ENCODE measurements at regions not wholly inside any gene's neighbourhood (a gene's known extent, or its start where the extent isn't known, plus 50 kb on each side); places are given as distances from the start of the nearest gene placed in this dataset.

DNA sequence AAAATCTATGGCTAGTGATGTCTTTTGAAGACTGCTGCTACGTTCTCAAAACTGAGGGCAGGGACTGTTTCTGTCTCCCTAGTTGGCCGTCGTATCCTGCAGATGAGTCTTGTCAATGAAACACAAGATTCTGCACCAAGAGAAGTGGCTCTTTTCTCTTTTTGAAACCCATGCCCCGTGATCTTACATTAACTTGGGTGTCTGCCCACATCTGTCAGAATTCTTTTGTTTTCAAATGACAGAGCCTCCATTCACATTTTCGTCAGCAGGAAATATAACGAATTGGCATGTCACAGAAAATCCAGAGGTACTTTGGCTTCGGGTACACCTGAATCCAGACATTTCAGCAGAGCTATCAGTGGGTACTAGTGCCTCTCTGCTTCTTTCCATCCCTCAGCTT is 331.3 kb upstream of the PROK2 start:
- no peaks in the 10 kb centered on the region for H3K79me2 ChIP-seq (ENCODE audit: insufficient read depth, low read length)
- H3K27ac ChIP-seq (ENCODE audit: low read depth, low read length), result no peak overlapping the region
- H3K4me2 ChIP-seq (ENCODE audit: low read depth, low read length, poor library complexity, severe bottlenecking), result no peak overlapping the region
- H3K4me3 ChIP-seq (ENCODE audit: insufficient read depth, low read length, poor library complexity, severe bottlenecking), result no peak overlapping the region
- no peaks in the 10 kb centered on the region for H3K9me3 ChIP-seq (ENCODE audit: insufficient read depth, low read length)
- no peaks in the 10 kb centered on the region for H3F3A ChIP-seq (ENCODE audit: insufficient read depth)
- H3K9ac ChIP-seq (ENCODE audit: low read length), result no peak overlapping the region
- no peaks in the 10 kb centered on the region for H3K36me3 ChIP-seq (ENCODE audit: low read length)
- H3K27me3 ChIP-seq (ENCODE audit: low read length), result no peaks in the 10 kb centered on the region
- TF ChIP-seq EZH2phosphoT487 (conservative IDR thresholded peaks at IDR 0.05; ENCODE audit: low read length), result no peak
- TF ChIP-seq, protein P1, sequence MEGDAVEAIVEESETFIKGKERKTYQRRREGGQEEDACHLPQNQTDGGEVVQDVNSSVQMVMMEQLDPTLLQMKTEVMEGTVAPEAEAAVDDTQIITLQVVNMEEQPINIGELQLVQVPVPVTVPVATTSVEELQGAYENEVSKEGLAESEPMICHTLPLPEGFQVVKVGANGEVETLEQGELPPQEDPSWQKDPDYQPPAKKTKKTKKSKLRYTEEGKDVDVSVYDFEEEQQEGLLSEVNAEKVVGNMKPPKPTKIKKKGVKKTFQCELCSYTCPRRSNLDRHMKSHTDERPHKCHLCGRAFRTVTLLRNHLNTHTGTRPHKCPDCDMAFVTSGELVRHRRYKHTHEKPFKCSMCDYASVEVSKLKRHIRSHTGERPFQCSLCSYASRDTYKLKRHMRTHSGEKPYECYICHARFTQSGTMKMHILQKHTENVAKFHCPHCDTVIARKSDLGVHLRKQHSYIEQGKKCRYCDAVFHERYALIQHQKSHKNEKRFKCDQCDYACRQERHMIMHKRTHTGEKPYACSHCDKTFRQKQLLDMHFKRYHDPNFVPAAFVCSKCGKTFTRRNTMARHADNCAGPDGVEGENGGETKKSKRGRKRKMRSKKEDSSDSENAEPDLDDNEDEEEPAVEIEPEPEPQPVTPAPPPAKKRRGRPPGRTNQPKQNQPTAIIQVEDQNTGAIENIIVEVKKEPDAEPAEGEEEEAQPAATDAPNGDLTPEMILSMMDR (IDR thresholded peaks at IDR 0.05; ENCODE audit: insufficient read depth, low read length, poor library complexity, severe bottlenecking), result no peak
- H2AFZ ChIP-seq (ENCODE audit: low read depth, low read length, severe bottlenecking), result no peak overlapping the region
- H3K9me2 ChIP-seq (replicated peaks; ENCODE audit: insufficient read depth, low read length), result no peaks in the 10 kb centered on the region
- no peaks in the 10 kb centered on the region for H4K20me1 ChIP-seq (ENCODE audit: low read depth, low read length)

- Histone ChIP-seq H2AFZ (ENCODE audit: low read depth, low read length, severe bottlenecking) (no peak overlapping the region), H3K4me2 (ENCODE audit: low read depth, low read length, poor library complexity, severe bottlenecking) (no peak overlapping the region), H3F3A (ENCODE audit: insufficient read depth) (no peaks in the 10 kb centered on the region), H3K9me2 (replicated peaks; ENCODE audit: insufficient read depth, low read length) (no peaks in the 10 kb centered on the region), H3K9ac (ENCODE audit: low read length) (no peak overlapping the region), H3K4me3 (ENCODE audit: insufficient read depth, low read length, poor library complexity, severe bottlenecking) (no peak overlapping the region), H3K79me2 (ENCODE audit: insufficient read depth, low read length) (no peaks in the 10 kb centered on the region), H4K20me1 (ENCODE audit: low read depth, low read length) (no peaks in the 10 kb centered on the region), H3K36me3 (ENCODE audit: low read length) (no peaks in the 10 kb centered on the region), H3K27ac (ENCODE audit: low read depth, low read length) (no peak overlapping the region), H3K27me3 (ENCODE audit: low read length) (no peaks in the 10 kb centered on the region), H3K9me3 (ENCODE audit: insufficient read depth, low read length) (no peaks in the 10 kb centered on the region)
- TF ChIP-seq, protein P1 (IDR thresholded peaks at IDR 0.05; ENCODE audit: insufficient read depth, low read length, poor library complexity, severe bottlenecking), result no peak
These were observed 330.4 kb upstream of the PROK2 start for GRCh38 chr3:72115307-72115706.

DNA sequence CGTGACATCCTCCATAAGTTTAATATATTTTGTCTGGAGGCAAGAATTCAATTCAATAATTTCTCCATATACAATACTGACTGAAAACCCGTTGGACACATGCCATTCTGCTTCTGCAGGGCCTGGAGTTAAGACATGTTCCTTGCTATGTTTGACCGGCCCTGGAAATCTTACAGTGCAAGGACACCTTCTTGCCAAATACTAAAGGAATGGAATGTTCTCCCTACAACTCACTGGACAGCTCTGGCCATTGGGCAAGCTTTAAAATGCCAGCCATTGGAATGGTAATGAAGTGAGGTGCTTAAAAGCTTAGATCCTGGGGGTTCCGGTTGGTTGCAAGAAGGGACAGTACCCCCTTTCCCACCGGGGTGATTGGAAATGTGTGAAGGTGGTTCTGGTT is 329.8 kb upstream of the PROK2 start:
- Histone ChIP-seq H3K79me2 (ENCODE audit: insufficient read depth, low read length) (no peaks in the 10 kb centered on the region), H4K20me1 (ENCODE audit: low read depth, low read length) (no peaks in the 10 kb centered on the region), H3K9me3 (ENCODE audit: insufficient read depth, low read length) (no peaks in the 10 kb centered on the region), H3K4me2 (ENCODE audit: low read depth, low read length, poor library complexity, severe bottlenecking) (no peak overlapping the region), H3K27me3 (ENCODE audit: low read length) (no peaks in the 10 kb centered on the region), H3K4me3 (ENCODE audit: insufficient read depth, low read length, poor library complexity, severe bottlenecking) (no peak overlapping the region), H3K9me2 (replicated peaks; ENCODE audit: insufficient read depth, low read length) (no peaks in the 10 kb centered on the region), H3K36me3 (ENCODE audit: low read length) (no peaks in the 10 kb centered on the region), H2AFZ (ENCODE audit: low read depth, low read length, severe bottlenecking) (no peak overlapping the region), H3F3A (ENCODE audit: insufficient read depth) (no peaks in the 10 kb centered on the region), H3K9ac (ENCODE audit: low read length) (no peak overlapping the region), H3K27ac (ENCODE audit: low read depth, low read length) (no peak overlapping the region)
- TF ChIP-seq, protein P1 (IDR thresholded peaks at IDR 0.05; ENCODE audit: insufficient read depth, low read length, poor library complexity, severe bottlenecking), result no peak
- no peak for TF ChIP-seq EZH2phosphoT487 (conservative IDR thresholded peaks at IDR 0.05; ENCODE audit: low read length)

DNA sequence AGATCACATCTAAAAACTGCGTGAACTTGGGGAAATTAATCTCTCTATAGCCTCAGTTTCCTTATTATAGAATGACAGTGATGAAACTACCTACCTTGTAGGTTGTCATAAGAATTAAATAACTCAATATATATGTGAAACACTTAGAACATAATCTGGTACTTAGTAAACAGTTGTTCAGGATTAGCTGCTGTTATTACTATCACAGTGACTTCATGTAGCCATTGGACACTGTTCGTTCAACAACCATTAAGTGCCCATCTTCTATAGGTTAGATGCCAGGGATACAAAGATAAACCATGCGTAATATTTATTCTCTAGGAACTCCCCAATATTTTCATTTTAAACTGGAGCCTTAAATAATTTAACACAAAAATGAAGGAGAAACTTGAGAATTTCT is 329.0 kb upstream of the PROK2 start:
- Histone ChIP-seq H3K9me3 (ENCODE audit: insufficient read depth, low read length) (no peaks in the 10 kb centered on the region), H3K27ac (ENCODE audit: low read depth, low read length) (no peak overlapping the region), H3K9ac (ENCODE audit: low read length) (no peak overlapping the region), H3K4me2 (ENCODE audit: low read depth, low read length, poor library complexity, severe bottlenecking) (no peak overlapping the region), H3K9me2 (replicated peaks; ENCODE audit: insufficient read depth, low read length) (no peaks in the 10 kb centered on the region), H4K20me1 (ENCODE audit: low read depth, low read length) (no peaks in the 10 kb centered on the region), H3K4me3 (ENCODE audit: insufficient read depth, low read length, poor library complexity, severe bottlenecking) (no peak overlapping the region), H2AFZ (ENCODE audit: low read depth, low read length, severe bottlenecking) (no peak overlapping the region), H3K36me3 (ENCODE audit: low read length) (no peaks in the 10 kb centered on the region), H3K79me2 (ENCODE audit: insufficient read depth, low read length) (no peaks in the 10 kb centered on the region), H3F3A (ENCODE audit: insufficient read depth) (no peaks in the 10 kb centered on the region), H3K27me3 (ENCODE audit: low read length) (no peaks in the 10 kb centered on the region)
- TF ChIP-seq, protein P1 (IDR thresholded peaks at IDR 0.05; ENCODE audit: insufficient read depth, low read length, poor library complexity, severe bottlenecking), result no peak
- no peak for TF ChIP-seq EZH2phosphoT487 (conservative IDR thresholded peaks at IDR 0.05; ENCODE audit: low read length)

Data from SU-DHL-6 (cell line).